Calu3 (cell line): ENCODE measurements at regions not wholly inside any gene's neighbourhood (a gene's known extent, or its start where the extent isn't known, plus 50 kb on each side); places are given as distances from the start of the nearest gene placed in this dataset.

Experiments used
- BruUV-seq: library from RNA; stranded (reverse); fragments of 400-500 nt; replicated peaks from 2 replicates; lab custom pipeline; 2021; lab: Mats Ljungman, UMichigan
- CTCF ChIA-PET: fragments of 300-600 bp; sonication (Branson Sonifier 250); formaldehyde crosslinking; loops from one replicate; lab custom pipeline; 2022; ENCODE audit warnings: antibody characterized with exemption; lab: Charles Lee
- DNase-seq: peaks from one replicate; pipeline ENCODE4 v3.0.0; 2022
- H3K27ac Mint-ChIP-seq: one replicate; pipeline ENCODE4 v1.8.0; 2022; ENCODE audit warnings: mixed read lengths; ENCODE audit not compliant: unreplicated experiment
- H3K27me3 Mint-ChIP-seq: one replicate; pipeline ENCODE4 v1.8.0; 2022; ENCODE audit warnings: mixed read lengths; ENCODE audit not compliant: unreplicated experiment
- H3K36me3 Mint-ChIP-seq: one replicate; pipeline ENCODE4 v1.8.0; 2022; ENCODE audit warnings: mild to moderate bottlenecking, moderate library complexity, mixed read lengths; ENCODE audit not compliant: insufficient read depth, unreplicated experiment
- H3K4me1 Mint-ChIP-seq: one replicate; pipeline ENCODE4 v1.8.0; 2022; ENCODE audit warnings: mild to moderate bottlenecking, low read depth, mixed read lengths; ENCODE audit not compliant: unreplicated experiment
- H3K4me3 Mint-ChIP-seq: one replicate; pipeline ENCODE4 v1.8.0; 2022; ENCODE audit warnings: mild to moderate bottlenecking, low read depth, moderate library complexity, mixed read lengths; ENCODE audit not compliant: unreplicated experiment
- H3K9me3 Mint-ChIP-seq: one replicate; pipeline ENCODE4 v1.8.0; 2022; ENCODE audit warnings: low read depth, mixed read lengths; ENCODE audit not compliant: unreplicated experiment
- intact Hi-C: fragments of 100-400 bp; cut with micrococcal nuclease; formaldehyde crosslinking; loops from one replicate; pipeline ENCODE4 v1.10.0; 2022; ENCODE audit not compliant: unreplicated experiment
- TF ChIP-seq, protein P1 (sequence below): fragments of 200-600 bp; IDR thresholded peaks from one replicate; pipeline ENCODE4 v1.8.0; 2022; ENCODE audit warnings: antibody characterized with exemption; ENCODE audit not compliant: unreplicated experiment

DNA sequence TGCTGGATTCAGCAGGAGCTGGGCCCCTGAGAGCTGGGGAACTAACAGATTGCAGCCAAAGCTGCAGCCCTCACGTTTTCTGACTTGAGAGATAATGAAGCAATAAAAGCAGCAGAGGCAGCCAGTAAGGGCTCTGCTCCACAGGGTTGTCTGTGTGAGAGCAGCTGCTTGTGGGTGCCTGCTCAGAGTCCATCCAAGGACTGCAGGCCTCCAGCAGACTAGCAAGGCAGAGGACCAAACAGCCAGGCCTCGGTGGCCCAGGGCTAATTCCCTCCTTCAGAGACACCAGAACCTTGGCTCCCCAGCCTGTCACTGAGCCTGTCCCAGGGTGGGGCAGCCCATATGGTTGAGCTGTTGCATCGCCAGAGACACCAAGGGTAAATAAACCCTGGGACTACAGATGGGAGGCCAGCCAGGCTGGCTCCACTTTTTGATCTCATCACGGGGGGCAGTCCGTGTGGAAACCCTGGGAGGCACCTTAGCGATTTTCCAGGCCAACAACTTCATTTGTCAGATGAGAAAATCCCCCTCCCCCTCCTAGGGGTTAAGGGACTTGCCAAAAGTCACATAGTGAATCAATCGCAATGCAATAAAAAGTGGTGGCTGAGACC lies 229.2 kb downstream of the WDR11 start:
- no peak for DNase-seq
- H3K4me3 Mint-ChIP-seq, result no peak overlapping the region
- intact Hi-C loops, result no loop called here
- H3K36me3 Mint-ChIP-seq, result no peaks in the 10 kb centered on the region
- H3K27me3 Mint-ChIP-seq, result no peaks in the 10 kb centered on the region
- TF ChIP-seq, protein P1, sequence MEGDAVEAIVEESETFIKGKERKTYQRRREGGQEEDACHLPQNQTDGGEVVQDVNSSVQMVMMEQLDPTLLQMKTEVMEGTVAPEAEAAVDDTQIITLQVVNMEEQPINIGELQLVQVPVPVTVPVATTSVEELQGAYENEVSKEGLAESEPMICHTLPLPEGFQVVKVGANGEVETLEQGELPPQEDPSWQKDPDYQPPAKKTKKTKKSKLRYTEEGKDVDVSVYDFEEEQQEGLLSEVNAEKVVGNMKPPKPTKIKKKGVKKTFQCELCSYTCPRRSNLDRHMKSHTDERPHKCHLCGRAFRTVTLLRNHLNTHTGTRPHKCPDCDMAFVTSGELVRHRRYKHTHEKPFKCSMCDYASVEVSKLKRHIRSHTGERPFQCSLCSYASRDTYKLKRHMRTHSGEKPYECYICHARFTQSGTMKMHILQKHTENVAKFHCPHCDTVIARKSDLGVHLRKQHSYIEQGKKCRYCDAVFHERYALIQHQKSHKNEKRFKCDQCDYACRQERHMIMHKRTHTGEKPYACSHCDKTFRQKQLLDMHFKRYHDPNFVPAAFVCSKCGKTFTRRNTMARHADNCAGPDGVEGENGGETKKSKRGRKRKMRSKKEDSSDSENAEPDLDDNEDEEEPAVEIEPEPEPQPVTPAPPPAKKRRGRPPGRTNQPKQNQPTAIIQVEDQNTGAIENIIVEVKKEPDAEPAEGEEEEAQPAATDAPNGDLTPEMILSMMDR, result no peak
- no peak overlapping the region for H3K27ac Mint-ChIP-seq
- CTCF ChIA-PET, result no interaction called here
- peaks cover 12% of the 10 kb centered on the region for H3K4me1 Mint-ChIP-seq
- no TSS peak for BruUV-seq
- H3K9me3 Mint-ChIP-seq, result no peaks in the 10 kb centered on the region

DNA sequence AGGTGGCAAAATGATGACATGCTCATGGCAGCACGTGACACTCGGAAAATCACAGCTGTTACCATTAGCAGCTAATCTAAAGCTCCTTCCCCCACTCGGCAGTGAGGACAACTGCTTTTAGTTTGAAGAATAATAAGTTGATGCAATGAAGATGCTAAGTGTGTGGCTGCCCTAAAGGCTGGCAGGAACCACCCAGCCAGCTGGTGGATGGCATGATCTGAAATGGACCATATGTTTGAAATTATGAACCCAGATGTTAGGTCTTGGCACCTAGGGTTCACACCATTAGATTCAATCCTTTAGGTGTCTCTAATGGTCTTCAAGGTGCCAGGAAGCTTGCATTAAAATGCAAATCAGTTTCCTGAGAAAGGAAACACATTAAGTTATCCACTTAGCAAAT lies 230.1 kb downstream of the WDR11 start:
- Mint-ChIP-seq H3K9me3 (no peaks in the 10 kb centered on the region), H3K4me3 (no peak overlapping the region), H3K4me1 (peaks cover 12% of the 10 kb centered on the region), H3K36me3 (no peaks in the 10 kb centered on the region), H3K27ac (no peak overlapping the region), H3K27me3 (no peaks in the 10 kb centered on the region)
- TF ChIP-seq, protein P1, result no peak
- no TSS peak for BruUV-seq
- DNase-seq, result no peak
- CTCF ChIA-PET, result no interaction called here
- intact Hi-C loops, result no loop called here

DNA sequence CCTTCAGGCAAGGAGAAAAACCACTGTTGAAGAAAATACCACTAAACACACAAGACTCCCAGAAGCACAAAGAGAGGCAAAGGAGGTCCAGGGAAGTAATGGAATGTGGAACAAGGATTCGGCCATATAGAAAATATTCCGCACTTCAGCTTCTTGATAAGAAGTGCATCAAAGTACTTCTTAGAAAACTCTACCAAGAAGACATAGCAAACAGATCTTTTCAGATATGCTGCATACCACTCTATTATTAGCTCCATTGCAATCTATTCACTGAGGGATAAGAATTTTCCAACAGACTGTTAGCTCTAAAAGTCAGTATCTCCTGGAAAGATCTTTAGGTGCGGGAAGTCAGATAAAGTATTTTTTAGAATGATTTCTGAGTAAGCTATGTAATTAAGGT lies 231.8 kb downstream of the WDR11 start:
- CTCF ChIA-PET, result no interaction called here

DNA sequence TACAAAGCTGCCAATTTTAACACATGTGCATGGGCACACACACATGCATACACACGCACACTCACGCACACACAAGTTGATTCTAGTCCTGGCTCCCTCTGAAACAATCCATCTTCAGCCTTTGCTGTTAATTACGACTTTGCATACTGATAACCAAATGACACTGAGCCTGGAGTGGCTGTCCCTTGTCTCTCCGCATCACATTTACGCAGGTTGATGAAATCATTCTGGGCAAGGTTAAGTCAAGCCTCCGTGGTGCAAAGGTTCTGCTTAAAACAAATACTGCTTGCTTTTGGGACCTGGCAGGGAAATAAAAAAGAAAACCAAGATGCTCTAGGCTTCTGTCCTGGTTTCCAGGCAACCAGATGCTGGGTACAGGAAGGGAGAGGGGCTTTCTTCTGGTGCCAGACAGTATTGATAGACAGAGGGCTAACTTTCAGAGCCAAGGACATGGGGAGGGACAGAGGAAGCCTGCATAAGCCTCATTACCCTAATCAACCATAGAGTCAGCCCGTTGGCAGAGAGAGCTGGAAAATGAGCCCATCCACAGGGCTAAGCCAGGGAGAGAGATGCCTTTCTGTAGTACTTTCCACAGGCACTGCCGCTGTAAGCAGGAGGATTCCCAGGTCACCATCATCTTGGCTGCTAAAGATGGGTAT lies 233.0 kb downstream of the WDR11 start:
- no TSS peak for BruUV-seq
- no peaks in the 10 kb centered on the region for H3K36me3 Mint-ChIP-seq
- no peak for DNase-seq
- TF ChIP-seq, protein P1, result no peak
- peaks cover 1% of the 10 kb centered on the region for H3K4me1 Mint-ChIP-seq
- H3K9me3 Mint-ChIP-seq, result no peaks in the 10 kb centered on the region
- H3K4me3 Mint-ChIP-seq, result no peak overlapping the region
- no peaks in the 10 kb centered on the region for H3K27me3 Mint-ChIP-seq
- intact Hi-C loops, result no loop called here
- H3K27ac Mint-ChIP-seq, result no peak overlapping the region
- CTCF ChIA-PET, result no interaction called here

More for the DNA sequence above, 231.8 kb downstream of the WDR11 start:
- intact Hi-C loops, result no loop called here
- no peak overlapping the region for H3K4me3 Mint-ChIP-seq
- no peak for DNase-seq
- TF ChIP-seq, protein P1, result no peak
- peaks cover 12% of the 10 kb centered on the region for H3K4me1 Mint-ChIP-seq
- H3K27ac Mint-ChIP-seq, result no peak overlapping the region
- H3K27me3 Mint-ChIP-seq, result no peaks in the 10 kb centered on the region
- no peaks in the 10 kb centered on the region for H3K9me3 Mint-ChIP-seq
- no peaks in the 10 kb centered on the region for H3K36me3 Mint-ChIP-seq
- no TSS peak for BruUV-seq
